HL-60 (cell line): ENCODE measurements at regions not wholly inside any gene's neighbourhood (a gene's known extent, or its start where the extent isn't known, plus 50 kb on each side); places are given as distances from the start of the nearest gene placed in this dataset.

Experiments
- POLR2AphosphoS5 ChIP-seq: IDR thresholded peaks from 2 replicates; pipeline ENCODE4 v1.6.1; 2012; ENCODE audit warnings: low read depth
- TF ChIP-seq, protein P1 (sequence below): IDR thresholded peaks from one replicate; pipeline ENCODE4 v1.5.1; 2011; ENCODE audit warnings: low read length, control low read depth, inconsistent platforms; ENCODE audit not compliant: insufficient read depth

DNA sequence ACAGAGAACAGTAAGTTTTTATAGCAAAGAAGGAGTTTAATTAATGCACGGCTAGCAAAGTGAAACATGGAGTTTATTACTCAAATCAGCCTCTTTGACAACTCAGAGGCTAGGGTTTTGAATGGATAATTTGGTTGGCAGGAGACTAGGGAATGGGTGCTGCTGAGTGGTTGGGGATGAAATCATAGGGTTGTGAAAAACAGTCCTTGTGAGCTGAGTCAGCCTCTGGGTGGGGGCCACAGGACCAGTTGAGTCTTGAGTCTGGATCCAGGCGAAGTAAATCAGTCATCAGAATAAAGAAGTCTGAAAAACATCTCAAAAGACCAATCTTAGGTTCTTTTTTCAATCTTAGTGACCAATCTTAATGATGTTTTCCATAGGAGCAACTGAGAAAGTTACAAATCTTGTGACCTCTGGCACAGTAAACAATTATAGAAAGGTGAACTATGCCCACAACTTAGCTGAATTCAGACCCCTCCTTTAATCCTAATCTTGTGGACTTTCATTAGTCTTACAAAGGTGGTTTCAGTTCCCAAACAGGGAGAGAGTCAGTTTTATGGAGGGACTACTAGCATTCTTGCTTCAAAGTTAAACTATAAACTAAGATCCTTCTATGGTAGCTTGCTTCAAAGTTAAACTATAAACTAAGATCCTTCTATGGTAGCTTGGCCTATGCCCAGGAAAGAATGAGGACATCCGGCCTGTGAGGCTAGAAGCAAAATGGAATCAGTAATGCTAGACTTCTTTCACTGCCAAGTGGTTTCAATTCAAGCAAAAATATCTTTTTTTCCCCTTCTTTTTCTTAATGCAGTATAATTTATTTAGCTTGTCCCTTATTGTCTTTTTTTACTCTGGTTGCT lies 84.5 kb downstream of the AASDHPPT start:
- TF ChIP-seq, protein P1, sequence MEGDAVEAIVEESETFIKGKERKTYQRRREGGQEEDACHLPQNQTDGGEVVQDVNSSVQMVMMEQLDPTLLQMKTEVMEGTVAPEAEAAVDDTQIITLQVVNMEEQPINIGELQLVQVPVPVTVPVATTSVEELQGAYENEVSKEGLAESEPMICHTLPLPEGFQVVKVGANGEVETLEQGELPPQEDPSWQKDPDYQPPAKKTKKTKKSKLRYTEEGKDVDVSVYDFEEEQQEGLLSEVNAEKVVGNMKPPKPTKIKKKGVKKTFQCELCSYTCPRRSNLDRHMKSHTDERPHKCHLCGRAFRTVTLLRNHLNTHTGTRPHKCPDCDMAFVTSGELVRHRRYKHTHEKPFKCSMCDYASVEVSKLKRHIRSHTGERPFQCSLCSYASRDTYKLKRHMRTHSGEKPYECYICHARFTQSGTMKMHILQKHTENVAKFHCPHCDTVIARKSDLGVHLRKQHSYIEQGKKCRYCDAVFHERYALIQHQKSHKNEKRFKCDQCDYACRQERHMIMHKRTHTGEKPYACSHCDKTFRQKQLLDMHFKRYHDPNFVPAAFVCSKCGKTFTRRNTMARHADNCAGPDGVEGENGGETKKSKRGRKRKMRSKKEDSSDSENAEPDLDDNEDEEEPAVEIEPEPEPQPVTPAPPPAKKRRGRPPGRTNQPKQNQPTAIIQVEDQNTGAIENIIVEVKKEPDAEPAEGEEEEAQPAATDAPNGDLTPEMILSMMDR, result no peak
- TF ChIP-seq POLR2AphosphoS5, result no peak
